GM12878 (cell line): ENCODE measurements at regions not wholly inside any gene's neighbourhood (a gene's known extent, or its start where the extent isn't known, plus 50 kb on each side); places are given as distances from the start of the nearest gene placed in this dataset.

ENCODE experiments used
- POLR2AphosphoS5 ChIP-seq: IDR thresholded peaks from 2 replicates; pipeline ENCODE4 v1.6.1; 2011; ENCODE audit warnings: mild to moderate bottlenecking, low read length, inconsistent platforms
- YY1 ChIP-seq: IDR thresholded peaks from 2 replicates; pipeline ENCODE4 v1.6.1; 2011; ENCODE audit warnings: low read depth, mild to moderate bottlenecking, low read length
- TF ChIP-seq, protein P1 (sequence below), 3 experiments: IDR thresholded peaks in 2 of 3; conservative IDR thresholded peaks in 1 of 3; 2 replicates each; pipeline ENCODE4 v1.5.1; 2011; ENCODE audit warnings: low read depth in 3 of 3, low read length in 3 of 3, mild to moderate bottlenecking in 3 of 3, control low read depth in 2 of 3, moderate library complexity in 2 of 3, inconsistent platforms in 1 of 3, mixed read lengths in 1 of 3; ENCODE audit not compliant: control insufficient read depth in 2 of 3, insufficient read depth in 1 of 3; ENCODE audit errors: extremely low read depth in 1 of 3

DNA sequence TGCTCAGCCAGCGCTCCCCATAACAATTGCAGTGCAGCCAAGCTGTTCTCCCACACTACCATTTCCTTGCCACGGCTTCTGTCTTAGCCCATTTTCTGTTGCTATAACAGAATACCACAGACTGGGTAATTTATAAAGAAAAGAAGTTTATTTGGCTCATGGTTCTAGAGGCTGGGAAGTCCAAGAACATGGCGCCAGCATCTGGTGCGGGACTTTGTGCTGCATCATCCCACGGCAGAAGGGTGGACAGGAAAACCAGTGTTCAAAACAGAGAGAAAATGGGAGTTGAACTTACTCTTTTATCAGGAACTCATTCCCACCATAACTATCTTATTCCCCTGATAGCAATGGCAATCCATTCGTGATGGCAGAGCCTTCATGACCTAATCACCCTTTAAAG lies 104.6 kb downstream of the FHDC1 start:
- TF ChIP-seq YY1, result no peak
- TF ChIP-seq POLR2AphosphoS5, result no peak
- TF ChIP-seq, protein P1, sequence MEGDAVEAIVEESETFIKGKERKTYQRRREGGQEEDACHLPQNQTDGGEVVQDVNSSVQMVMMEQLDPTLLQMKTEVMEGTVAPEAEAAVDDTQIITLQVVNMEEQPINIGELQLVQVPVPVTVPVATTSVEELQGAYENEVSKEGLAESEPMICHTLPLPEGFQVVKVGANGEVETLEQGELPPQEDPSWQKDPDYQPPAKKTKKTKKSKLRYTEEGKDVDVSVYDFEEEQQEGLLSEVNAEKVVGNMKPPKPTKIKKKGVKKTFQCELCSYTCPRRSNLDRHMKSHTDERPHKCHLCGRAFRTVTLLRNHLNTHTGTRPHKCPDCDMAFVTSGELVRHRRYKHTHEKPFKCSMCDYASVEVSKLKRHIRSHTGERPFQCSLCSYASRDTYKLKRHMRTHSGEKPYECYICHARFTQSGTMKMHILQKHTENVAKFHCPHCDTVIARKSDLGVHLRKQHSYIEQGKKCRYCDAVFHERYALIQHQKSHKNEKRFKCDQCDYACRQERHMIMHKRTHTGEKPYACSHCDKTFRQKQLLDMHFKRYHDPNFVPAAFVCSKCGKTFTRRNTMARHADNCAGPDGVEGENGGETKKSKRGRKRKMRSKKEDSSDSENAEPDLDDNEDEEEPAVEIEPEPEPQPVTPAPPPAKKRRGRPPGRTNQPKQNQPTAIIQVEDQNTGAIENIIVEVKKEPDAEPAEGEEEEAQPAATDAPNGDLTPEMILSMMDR (IDR thresholded peaks at IDR 0.05 in 2 of 3, conservative IDR thresholded peaks at IDR 0.05 in 1 of 3; ENCODE audit: control insufficient read depth in 2 of 3, extremely low read depth in 1 of 3, insufficient read depth in 1 of 3, low read depth in 3 of 3, low read length in 3 of 3), result no peak
